Ovary (tissue), 1 donor: ENCODE measurements at regions not wholly inside any gene's neighbourhood (a gene's known extent, or its start where the extent isn't known, plus 50 kb on each side); places are given as distances from the start of the nearest gene placed in this dataset.

Experiments
- EP300 ChIP-seq: sonication (generic); formaldehyde crosslinking; IDR thresholded peaks from one replicate; pipeline ENCODE4 v1.6.1; 2017; ENCODE audit warnings: antibody characterized with exemption
- POLR2A ChIP-seq: fragments of 450-650 bp; IDR thresholded peaks from one replicate; pipeline ENCODE4 v1.6.1; 2017; ENCODE audit warnings: antibody characterized with exemption, mild to moderate bottlenecking, moderate library complexity

DNA sequence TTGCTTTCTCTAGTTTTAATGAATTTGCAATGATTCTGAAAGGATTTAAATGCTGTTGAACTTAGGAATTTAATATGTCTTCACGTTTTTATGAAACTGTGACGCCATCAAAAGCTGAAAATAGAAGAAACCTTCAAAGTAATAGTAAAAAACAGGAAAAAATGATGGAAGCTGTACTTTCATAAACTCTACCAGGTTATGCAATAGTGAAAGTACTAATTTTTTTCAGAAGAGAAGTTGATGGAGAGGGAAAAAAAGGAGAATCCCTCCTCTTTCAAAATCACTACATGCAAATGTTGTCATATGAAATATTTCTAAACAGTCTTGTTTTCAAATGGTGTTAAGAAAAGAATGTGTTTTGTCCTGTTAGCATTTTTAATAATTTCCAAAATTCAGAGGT lies 73.6 kb downstream of the ZNF330 start:
- TF ChIP-seq POLR2A: no peak
- TF ChIP-seq EP300: no peak
